Tibial artery (tissue), 4 donors: ENCODE measurements at regions not wholly inside any gene's neighbourhood (a gene's known extent, or its start where the extent isn't known, plus 50 kb on each side); places are given as distances from the start of the nearest gene placed in this dataset.

Experiments
- DNase-seq, 2 donors: peaks; one replicate each; pipeline ENCODE4 v3.0.0-alpha.2; 2019
- H3K27ac ChIP-seq, 2 donors: fragments of 200-600 bp; sonication (generic) in 1 of 2; 1 replicate in 1 of 2; 2 replicates in 1 of 2; pipeline ENCODE4 v1.5.1; 2018 to 2019; ENCODE audit warnings: mild to moderate bottlenecking in 1 of 2
- H3K27me3 ChIP-seq, 2 donors: fragments of 200-600 bp; sonication (generic) in 1 of 2; one replicate each; pipeline versions ENCODE4 v1.5.1 to v1.6.0; 2016 to 2019
- H3K36me3 ChIP-seq, 3 donors: fragments of 200-600 bp; sonication (generic) in 2 of 3; one replicate each; pipeline ENCODE4 v1.5.1; 2016 to 2019; ENCODE audit warnings: mild to moderate bottlenecking in 2 of 3
- H3K4me1 ChIP-seq, 4 donors: fragments of 200-600 bp; sonication (generic) in 2 of 4; 1 replicate in 3 of 4; 2 replicates in 1 of 4; pipeline ENCODE4 v1.5.1; 2016 to 2019
- H3K4me3 ChIP-seq, 2 donors: fragments of 200-600 bp; sonication (generic) in 1 of 2; 1 replicate in 1 of 2; 2 replicates in 1 of 2; pipeline ENCODE4 v1.5.1; 2018 to 2019; ENCODE audit warnings: mild to moderate bottlenecking in 2 of 2
- H3K9me3 ChIP-seq, 3 donors: fragments of 200-600 bp; sonication (generic) in 1 of 3; one replicate each; pipeline ENCODE4 v1.5.1; 2016 to 2019
- intact Hi-C: fragments of 100-400 bp; cut with DNase I; formaldehyde crosslinking; loops from one replicate; pipeline ENCODE4 v1.15.0; 2023; ENCODE audit warnings: low total_unique reads
- TF ChIP-seq, protein P1 (sequence below), 2 experiments: fragments of 200-600 bp in 1 of 2; fragments of 450-650 bp in 1 of 2; IDR thresholded peaks; one replicate each; pipeline ENCODE4 v1.5.1; 2017 to 2019; ENCODE audit warnings: antibody characterized with exemption in 2 of 2, mild to moderate bottlenecking in 1 of 2, moderate library complexity in 1 of 2

DNA sequence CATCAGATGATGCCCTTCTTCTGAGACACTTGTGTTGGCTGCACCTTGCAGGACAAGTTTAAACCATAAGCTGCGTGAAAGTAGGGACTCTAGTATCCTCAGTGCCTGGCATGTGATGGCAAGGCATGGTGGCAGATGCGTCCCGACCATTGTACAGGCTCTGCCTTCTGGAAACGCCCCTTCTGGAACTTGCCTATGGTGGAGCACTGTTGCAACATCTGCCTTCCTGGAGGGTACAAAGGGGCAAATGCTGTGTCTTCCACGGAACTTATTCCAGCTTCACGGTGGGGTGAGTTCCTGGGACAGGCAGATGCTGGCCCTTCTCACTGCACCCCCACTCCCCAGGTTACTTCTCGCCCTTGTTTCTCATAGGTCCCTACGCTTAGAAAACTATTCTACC is 232.8 kb downstream of the THBS2 start:
- TF ChIP-seq, protein P1, sequence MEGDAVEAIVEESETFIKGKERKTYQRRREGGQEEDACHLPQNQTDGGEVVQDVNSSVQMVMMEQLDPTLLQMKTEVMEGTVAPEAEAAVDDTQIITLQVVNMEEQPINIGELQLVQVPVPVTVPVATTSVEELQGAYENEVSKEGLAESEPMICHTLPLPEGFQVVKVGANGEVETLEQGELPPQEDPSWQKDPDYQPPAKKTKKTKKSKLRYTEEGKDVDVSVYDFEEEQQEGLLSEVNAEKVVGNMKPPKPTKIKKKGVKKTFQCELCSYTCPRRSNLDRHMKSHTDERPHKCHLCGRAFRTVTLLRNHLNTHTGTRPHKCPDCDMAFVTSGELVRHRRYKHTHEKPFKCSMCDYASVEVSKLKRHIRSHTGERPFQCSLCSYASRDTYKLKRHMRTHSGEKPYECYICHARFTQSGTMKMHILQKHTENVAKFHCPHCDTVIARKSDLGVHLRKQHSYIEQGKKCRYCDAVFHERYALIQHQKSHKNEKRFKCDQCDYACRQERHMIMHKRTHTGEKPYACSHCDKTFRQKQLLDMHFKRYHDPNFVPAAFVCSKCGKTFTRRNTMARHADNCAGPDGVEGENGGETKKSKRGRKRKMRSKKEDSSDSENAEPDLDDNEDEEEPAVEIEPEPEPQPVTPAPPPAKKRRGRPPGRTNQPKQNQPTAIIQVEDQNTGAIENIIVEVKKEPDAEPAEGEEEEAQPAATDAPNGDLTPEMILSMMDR (IDR thresholded peaks at IDR 0.05) = no peak
- no peaks in the 10 kb centered on the region for H3K27me3 ChIP-seq
- intact Hi-C loops = no loop called here
- no peak overlapping the region for H3K4me3 ChIP-seq
- no peaks in the 10 kb centered on the region for H3K4me1 ChIP-seq
- peaks cover 3 to 15% (median 5%) of the 10 kb centered on the region in 3 donors for H3K9me3 ChIP-seq
- H3K27ac ChIP-seq = no peak overlapping the region
- DNase-seq = no peak
- no peaks in the 10 kb centered on the region for H3K36me3 ChIP-seq

DNA sequence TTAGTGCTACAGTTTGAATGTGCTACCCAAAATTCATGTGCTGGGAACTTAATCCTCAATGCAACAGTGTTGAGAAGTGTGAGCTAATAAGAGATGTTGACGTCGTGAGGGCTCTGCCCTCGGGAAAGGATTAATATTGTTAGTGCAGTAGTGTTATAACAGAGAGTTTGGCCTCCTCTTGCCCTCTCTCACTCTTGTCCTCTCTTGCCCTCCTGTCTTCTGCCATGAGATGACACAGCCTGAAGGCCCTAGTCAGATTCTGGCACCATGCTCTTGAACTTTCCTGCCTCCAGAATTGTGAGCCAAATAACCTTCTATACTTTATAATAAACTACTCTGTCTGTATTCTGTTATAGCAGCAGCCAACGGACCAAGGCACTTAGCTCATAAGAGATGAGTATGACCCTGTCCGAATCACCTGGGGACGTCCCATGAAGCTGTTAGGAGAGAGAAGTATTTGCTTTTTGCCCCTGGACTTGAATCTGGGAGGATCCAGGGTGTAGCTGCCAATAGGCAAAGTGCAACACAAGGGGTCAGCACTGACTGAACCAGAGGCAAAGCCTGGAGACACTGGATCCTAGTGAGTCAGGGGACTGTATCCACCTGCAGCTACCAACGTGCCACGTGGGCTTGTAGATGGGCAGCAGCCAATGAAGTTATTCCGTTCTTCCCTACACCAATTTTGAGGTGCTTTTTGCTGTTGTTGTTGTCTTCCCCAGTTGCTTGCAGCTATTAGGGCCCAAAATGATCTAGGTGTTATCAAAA is 233.7 kb downstream of the THBS2 start:
- TF ChIP-seq, protein P1 (IDR thresholded peaks at IDR 0.05) = no peak
- Histone ChIP-seq H3K4me3 (no peak overlapping the region), H3K9me3 (peaks cover 3 to 15% (median 5%) of the 10 kb centered on the region in 3 donors), H3K4me1 (no peaks in the 10 kb centered on the region), H3K27ac (no peak overlapping the region), H3K36me3 (no peaks in the 10 kb centered on the region), H3K27me3 (no peaks in the 10 kb centered on the region)
- DNase-seq = no peak
- intact Hi-C loops = no loop called here

DNA sequence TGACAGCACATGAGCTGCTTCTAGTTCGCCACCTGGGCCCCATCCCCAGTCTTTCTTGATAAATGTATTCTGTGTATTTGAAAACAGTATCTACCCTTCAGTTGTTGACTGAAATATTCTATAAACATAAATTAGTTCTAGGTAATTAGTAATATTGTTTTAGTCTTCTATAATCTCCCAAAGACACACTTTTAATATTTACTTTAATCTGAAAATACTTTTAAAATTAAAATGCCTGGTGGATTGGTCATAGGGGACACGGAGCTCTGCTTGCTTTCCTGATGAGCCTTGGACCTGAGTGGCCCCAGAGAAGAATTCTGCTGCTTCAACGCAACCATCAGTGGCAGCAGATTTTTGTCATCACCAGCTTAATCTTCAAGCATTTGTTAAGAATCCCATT is 234.5 kb downstream of the THBS2 start:
- DNase-seq = no peak
- Histone ChIP-seq H3K27me3 (no peaks in the 10 kb centered on the region), H3K4me1 (no peaks in the 10 kb centered on the region), H3K4me3 (no peak overlapping the region), H3K27ac (no peak overlapping the region), H3K36me3 (no peaks in the 10 kb centered on the region), H3K9me3 (peaks cover 3 to 15% (median 5%) of the 10 kb centered on the region in 3 donors)
- intact Hi-C loops = no loop called here
- TF ChIP-seq, protein P1 (IDR thresholded peaks at IDR 0.05) = no peak

DNA sequence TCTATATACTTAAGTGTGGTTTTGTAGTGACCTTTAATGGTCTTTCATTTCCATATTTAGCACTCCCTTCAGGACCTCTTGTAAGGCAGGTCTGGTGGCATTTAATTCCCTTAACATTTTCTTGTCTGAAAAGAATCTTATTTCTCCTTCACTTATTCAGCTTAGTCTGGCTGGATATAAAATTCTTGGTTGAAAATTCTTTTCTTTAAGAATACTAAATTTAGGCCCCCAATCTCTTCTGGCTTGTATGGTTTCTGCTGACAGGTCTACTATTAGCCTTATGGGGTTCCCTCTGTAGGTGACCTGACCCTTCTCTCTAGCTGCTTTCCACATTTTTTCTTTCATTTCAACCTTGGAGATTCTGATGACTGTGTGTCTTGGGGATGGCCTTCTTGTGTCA is 236.9 kb downstream of the THBS2 start:
- Histone ChIP-seq H3K27ac (no peak overlapping the region), H3K9me3 (peaks cover 3 to 15% (median 5%) of the 10 kb centered on the region in 3 donors), H3K4me3 (no peak overlapping the region), H3K36me3 (no peaks in the 10 kb centered on the region), H3K27me3 (no peaks in the 10 kb centered on the region), H3K4me1 (no peaks in the 10 kb centered on the region)
- no peak for DNase-seq
- intact Hi-C loops = no loop called here
- TF ChIP-seq, protein P1 (IDR thresholded peaks at IDR 0.05) = no peak

DNA sequence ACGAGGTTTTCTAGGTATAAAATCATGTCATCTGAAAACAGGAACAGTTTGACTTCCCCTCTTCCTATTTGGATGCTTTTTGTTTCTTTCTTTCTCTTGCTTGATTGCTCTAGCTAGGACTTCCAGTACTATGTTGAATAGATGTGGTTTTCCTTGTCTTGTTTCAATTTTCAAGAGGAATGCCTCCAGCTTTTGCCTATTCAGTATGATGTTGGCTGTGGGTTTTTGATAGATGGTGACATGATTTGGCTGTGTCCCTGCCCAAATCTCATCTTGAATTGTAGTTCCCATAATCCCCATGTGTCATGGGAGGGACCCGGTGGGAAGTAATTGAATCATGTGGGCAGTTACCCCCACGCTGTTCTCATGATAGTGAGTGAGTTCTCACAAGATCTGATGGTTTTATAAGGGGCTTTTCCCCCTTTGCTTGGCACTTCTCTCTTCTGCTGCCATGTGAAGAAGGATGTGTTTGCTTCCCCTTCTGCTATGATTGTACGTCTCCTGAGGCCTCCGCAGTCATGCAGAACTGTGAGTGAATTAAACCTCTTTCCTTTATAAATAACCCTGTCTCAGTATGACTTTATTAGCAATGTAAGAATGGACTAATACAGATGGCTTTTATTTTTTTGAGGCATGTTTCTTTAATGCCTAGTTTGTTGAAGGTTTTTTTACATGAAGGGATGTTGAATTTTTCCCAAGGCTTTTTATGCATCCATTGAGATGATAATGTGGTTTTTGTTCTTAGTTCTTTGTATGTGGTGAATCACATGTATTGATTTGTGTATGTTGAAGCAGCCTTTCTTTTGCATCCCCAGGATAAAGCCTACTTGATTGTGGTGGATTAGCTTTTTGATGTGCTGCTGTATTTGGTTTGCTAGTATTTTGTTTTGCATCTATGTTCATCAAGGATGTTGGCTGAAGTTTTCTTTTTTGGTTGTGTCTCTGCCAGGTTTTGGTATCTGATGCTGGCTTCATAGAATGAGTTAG is 239.1 kb downstream of the THBS2 start:
- intact Hi-C loops = no loop called here
- no peaks in the 10 kb centered on the region for H3K27me3 ChIP-seq
- no peaks in the 10 kb centered on the region for H3K36me3 ChIP-seq
- H3K27ac ChIP-seq = no peak overlapping the region
- peaks cover 3 to 15% (median 5%) of the 10 kb centered on the region in 3 donors for H3K9me3 ChIP-seq
- H3K4me3 ChIP-seq = no peak overlapping the region
- DNase-seq = no peak
- no peaks in the 10 kb centered on the region for H3K4me1 ChIP-seq
- TF ChIP-seq, protein P1 (IDR thresholded peaks at IDR 0.05) = no peak
